ENCODE measurements at regions not wholly inside any gene's neighbourhood (a gene's known extent, or its start where the extent isn't known, plus 50 kb on each side); places are given as distances from the start of the nearest gene placed in this dataset.

GRCh38 chr7:94276027-94276426 is 118.7 kb upstream of the COL1A2 start:
- no peak for TF ChIP-seq EZH2 (IDR thresholded peaks at IDR 0.05; ENCODE audit: borderline replicate concordance)
- no peak for TF ChIP-seq CTCF (IDR thresholded peaks at IDR 0.05; ENCODE audit: poor library complexity)

Data from hepatocyte (in vitro differentiated cells).